ENCODE measurements at regions not wholly inside any gene's neighbourhood (a gene's known extent, or its start where the extent isn't known, plus 50 kb on each side); places are given as distances from the start of the nearest gene placed in this dataset.

DNA sequence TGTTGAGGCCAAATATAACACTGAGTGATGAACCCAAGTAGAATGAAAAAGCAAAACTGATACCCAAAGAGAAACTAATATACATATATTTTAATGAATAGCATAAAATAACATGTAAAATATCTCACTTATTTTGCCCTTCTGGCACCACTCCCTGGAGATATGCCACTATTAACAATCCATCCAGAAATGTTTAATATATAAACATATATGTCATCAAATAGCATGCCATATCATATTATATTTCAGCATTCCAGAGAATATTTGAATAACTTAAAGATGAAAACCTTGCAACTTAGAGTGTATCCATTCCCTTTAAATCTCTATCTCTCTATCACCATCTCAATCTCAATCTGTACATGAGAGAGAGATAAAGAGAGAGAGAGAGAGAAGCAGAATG, 1073.3 kb upstream of the RAG2 start:
- Histone ChIP-seq H3K27ac (no peak overlapping the region), H3K27me3 (replicated peaks) (no peaks in the 10 kb centered on the region), H3K9me3 (replicated peaks) (no peaks in the 10 kb centered on the region), H3K4me1 (replicated peaks) (no peaks in the 10 kb centered on the region), H3K36me3 (no peaks in the 10 kb centered on the region), H3K4me3 (no peak overlapping the region)
- DNase-seq (ENCODE audit: low read depth in 1 of 2, low spot score in 2 of 2), result no peak

- Histone ChIP-seq H3K9me3 (replicated peaks) (no peaks in the 10 kb centered on the region), H3K27ac (no peak overlapping the region), H3K4me3 (no peak overlapping the region), H3K27me3 (replicated peaks) (no peaks in the 10 kb centered on the region), H3K4me1 (replicated peaks) (no peaks in the 10 kb centered on the region), H3K36me3 (no peaks in the 10 kb centered on the region)
- DNase-seq (ENCODE audit: low read depth in 1 of 2, low spot score in 2 of 2), result no peak
These were observed 1068.9 kb upstream of the RAG2 start for GRCh38 chr11:37666960-37667359.

GRCh38 chr11:37657645-37658044, 1059.6 kb upstream of the RAG2 start:
- DNase-seq (ENCODE audit: low read depth in 1 of 2, low spot score in 2 of 2), result no peak
- no peaks in the 10 kb centered on the region for H3K4me1 ChIP-seq (replicated peaks)
- no peaks in the 10 kb centered on the region for H3K27me3 ChIP-seq (replicated peaks)
- no peak overlapping the region for H3K4me3 ChIP-seq
- H3K27ac ChIP-seq, result no peak overlapping the region
- no peaks in the 10 kb centered on the region for H3K9me3 ChIP-seq (replicated peaks)
- H3K36me3 ChIP-seq, result no peaks in the 10 kb centered on the region

DNA sequence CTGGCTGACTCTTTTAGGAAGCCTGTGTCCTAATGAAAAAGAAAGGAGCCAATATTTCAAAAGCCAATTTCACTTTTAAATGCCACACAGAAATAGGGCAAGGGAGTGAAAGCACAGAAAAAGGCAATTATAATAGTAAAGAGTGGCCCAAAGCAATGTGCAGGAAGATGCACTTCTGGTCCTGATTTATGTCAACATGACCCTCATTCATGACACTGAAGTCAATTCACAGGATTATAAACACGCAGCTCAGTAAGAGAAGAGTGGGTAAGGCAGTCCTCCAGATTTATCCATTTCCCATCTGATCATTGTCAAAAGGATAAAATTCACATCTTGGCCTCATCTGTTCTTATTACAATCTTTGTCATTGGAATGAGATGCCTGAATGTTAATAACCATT, 1049.7 kb upstream of the RAG2 start:
- Histone ChIP-seq H3K36me3 (no peaks in the 10 kb centered on the region), H3K27me3 (replicated peaks) (no peaks in the 10 kb centered on the region), H3K9me3 (replicated peaks) (no peaks in the 10 kb centered on the region; the same call in none of the 2 replicates), H3K27ac (no peak overlapping the region), H3K4me3 (no peak overlapping the region), H3K4me1 (replicated peaks) (no peaks in the 10 kb centered on the region)
- DNase-seq (ENCODE audit: low read depth in 1 of 2, low spot score in 2 of 2), result no peak

DNA sequence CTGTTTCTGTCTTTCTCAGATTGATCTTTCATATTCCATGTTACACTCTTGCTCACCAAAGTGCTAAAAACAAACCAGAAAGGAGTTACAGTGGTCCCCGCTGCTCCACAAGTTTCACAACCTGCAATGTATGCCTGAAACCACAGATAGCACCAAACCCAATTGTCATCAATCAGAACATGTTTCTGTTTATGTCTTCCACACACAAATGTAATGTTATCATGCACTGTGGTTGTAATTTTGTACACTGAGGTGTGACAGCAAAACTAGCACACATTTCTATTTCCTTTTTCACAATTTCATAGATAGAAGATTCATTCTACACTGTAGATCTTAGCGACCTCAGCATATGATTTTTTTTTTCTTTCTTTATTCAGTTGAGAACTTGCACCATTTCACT, 1045.9 kb upstream of the RAG2 start:
- no peaks in the 10 kb centered on the region for H3K4me1 ChIP-seq (replicated peaks)
- DNase-seq (ENCODE audit: low read depth in 1 of 2, low spot score in 2 of 2), result no peak
- H3K27ac ChIP-seq, result no peak overlapping the region
- no peaks in the 10 kb centered on the region for H3K27me3 ChIP-seq (replicated peaks)
- H3K4me3 ChIP-seq, result no peak overlapping the region
- H3K36me3 ChIP-seq, result no peaks in the 10 kb centered on the region
- H3K9me3 ChIP-seq (replicated peaks), result no peaks in the 10 kb centered on the region; the same call in none of the 2 replicates

GRCh38 chr11:37642296-37642695, 1044.3 kb upstream of the RAG2 start:
- no peak for DNase-seq (ENCODE audit: low read depth in 1 of 2, low spot score in 2 of 2)
- Histone ChIP-seq H3K27me3 (replicated peaks) (no peaks in the 10 kb centered on the region), H3K9me3 (replicated peaks) (no peaks in the 10 kb centered on the region; the same call in 1 of the 2 replicates), H3K36me3 (no peaks in the 10 kb centered on the region), H3K27ac (no peak overlapping the region), H3K4me3 (no peak overlapping the region), H3K4me1 (replicated peaks) (no peaks in the 10 kb centered on the region)

DNA sequence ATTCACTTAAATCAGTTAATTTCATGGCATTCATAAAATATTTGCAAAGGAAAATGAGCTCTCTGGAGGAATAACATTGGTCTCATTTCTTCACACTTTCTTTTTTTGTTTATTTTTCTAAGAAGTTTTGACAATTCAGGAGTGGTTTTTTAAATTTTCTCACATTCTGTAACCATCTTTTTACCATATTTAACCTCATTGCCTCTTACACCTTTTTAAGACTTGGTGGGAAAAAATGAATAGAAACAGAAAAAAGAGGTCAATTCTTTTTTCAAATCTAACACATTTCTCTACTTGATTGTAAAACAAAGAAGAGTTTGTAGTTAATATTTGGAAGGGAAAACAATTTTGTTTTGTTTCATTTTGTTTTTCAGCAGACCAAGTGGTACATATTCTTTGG, 1034.7 kb upstream of the RAG2 start:
- no peaks in the 10 kb centered on the region for H3K27me3 ChIP-seq (replicated peaks)
- no peak for DNase-seq (ENCODE audit: low read depth in 1 of 2, low spot score in 2 of 2)
- H3K4me3 ChIP-seq, result no peak overlapping the region

GRCh38 chr11:37630866-37631265, 1032.8 kb upstream of the RAG2 start:
- DNase-seq (ENCODE audit: low read depth in 1 of 2, low spot score in 2 of 2), result no peak
- Histone ChIP-seq H3K9me3 (replicated peaks) (no peaks in the 10 kb centered on the region), H3K27ac (no peak overlapping the region), H3K27me3 (replicated peaks) (no peaks in the 10 kb centered on the region), H3K4me3 (no peak overlapping the region), H3K4me1 (replicated peaks) (no peaks in the 10 kb centered on the region), H3K36me3 (no peaks in the 10 kb centered on the region)

More for the DNA sequence above, 1034.7 kb upstream of the RAG2 start:
- H3K4me1 ChIP-seq (replicated peaks), result no peaks in the 10 kb centered on the region
- H3K36me3 ChIP-seq, result no peaks in the 10 kb centered on the region
- no peaks in the 10 kb centered on the region for H3K9me3 ChIP-seq (replicated peaks)
- no peak overlapping the region for H3K27ac ChIP-seq

- DNase-seq (ENCODE audit: low read depth in 1 of 2, low spot score in 2 of 2), result no peak
- Histone ChIP-seq H3K4me1 (replicated peaks) (no peaks in the 10 kb centered on the region), H3K27me3 (replicated peaks) (no peaks in the 10 kb centered on the region), H3K9me3 (replicated peaks) (no peaks in the 10 kb centered on the region; the same call in 1 of the 2 replicates), H3K4me3 (no peak overlapping the region), H3K36me3 (no peaks in the 10 kb centered on the region), H3K27ac (no peak overlapping the region)
These were observed 1025.7 kb upstream of the RAG2 start for GRCh38 chr11:37623778-37624177.

DNA sequence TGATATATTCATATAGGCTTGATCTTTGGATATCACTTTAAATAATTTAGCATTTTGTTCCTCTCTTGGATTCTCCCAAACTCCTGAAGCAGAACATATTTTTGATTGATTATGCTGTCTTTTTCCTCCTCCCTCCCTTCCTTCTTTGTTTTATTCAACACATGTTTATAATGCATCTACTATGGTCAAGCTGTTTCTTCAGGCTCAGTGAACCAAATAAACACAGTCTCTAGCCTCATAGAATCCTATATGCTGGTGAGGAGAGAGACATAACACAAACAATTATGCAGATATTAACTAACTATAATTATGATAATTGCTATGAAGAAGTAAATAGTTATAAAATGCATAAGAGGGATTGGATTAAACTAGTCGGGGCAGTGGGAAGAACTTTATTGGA, 1023.6 kb upstream of the RAG2 start:
- Histone ChIP-seq H3K4me3 (no peak overlapping the region), H3K27me3 (replicated peaks) (no peaks in the 10 kb centered on the region), H3K36me3 (no peaks in the 10 kb centered on the region), H3K9me3 (replicated peaks) (no peaks in the 10 kb centered on the region; the same call in 1 of the 2 replicates), H3K4me1 (replicated peaks) (no peaks in the 10 kb centered on the region), H3K27ac (no peak overlapping the region)
- DNase-seq (ENCODE audit: low read depth in 1 of 2, low spot score in 2 of 2), result no peak

DNA sequence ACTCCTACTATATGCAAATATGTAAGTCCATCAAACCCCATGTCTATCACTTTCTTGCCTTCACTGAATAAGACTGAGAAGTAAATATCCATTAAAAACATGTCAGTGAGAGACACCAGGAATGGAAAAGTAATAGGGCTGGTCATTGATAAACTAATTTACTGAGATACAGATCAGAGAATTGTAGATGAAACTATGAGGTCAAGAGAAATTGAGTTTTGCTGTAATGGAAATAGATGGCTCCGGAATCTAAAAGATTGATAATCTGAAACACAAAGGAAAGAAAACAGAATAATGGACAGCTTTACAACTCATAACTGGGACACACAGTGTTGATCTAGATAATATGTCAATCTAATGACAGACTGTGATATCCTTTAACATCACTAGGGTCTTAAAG, 1018.3 kb upstream of the RAG2 start:
- H3K9me3 ChIP-seq (replicated peaks), result no peaks in the 10 kb centered on the region
- H3K27ac ChIP-seq, result no peak overlapping the region
- no peaks in the 10 kb centered on the region for H3K27me3 ChIP-seq (replicated peaks)
- H3K36me3 ChIP-seq, result no peaks in the 10 kb centered on the region
- no peak for DNase-seq (ENCODE audit: low read depth in 1 of 2, low spot score in 2 of 2)
- H3K4me1 ChIP-seq (replicated peaks), result no peaks in the 10 kb centered on the region
- no peak overlapping the region for H3K4me3 ChIP-seq

DNA sequence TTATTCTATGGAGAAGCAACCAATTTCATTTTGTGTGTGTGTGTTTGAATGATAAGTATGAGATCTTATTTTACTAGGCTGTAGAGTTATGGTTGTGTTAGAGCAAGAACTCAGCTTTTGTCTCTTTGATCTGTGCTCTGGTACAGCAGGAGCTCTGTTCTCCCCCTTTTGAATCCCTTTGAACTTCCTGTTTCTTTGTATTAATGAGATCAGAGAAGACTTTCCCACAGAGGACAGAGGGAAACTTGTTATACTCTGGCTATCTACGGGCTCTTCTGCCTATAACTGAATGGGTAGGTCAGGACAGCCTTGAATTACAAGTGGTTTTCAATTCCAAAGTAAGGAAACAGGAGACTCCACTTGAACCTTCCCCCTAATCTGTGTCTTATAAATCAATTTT, 1015.0 kb upstream of the RAG2 start:
- H3K27me3 ChIP-seq (replicated peaks), result no peaks in the 10 kb centered on the region

DNA sequence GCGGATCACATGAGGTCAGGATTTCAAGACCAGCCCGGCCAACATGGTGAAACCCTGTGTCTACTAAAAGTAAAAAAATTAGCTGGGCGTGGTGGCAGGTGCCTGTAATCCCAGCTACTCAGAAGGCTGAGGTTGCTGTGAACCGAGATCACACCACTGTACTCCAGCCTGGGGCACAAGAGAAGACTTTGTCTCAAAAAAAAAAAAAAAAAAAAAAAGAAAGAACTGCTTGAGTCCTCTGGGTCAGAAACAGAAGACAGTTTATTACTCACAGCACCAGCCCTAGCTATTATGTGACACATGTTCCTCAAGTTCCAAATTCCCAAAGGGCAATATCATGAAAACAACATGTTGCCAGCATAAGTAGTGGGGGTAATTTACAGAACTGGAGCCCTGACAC, 1014.1 kb upstream of the RAG2 start:
- Histone ChIP-seq H3K27me3 (replicated peaks) (no peaks in the 10 kb centered on the region), H3K9me3 (replicated peaks) (peaks cover 4% of the 10 kb centered on the region), H3K4me1 (replicated peaks) (no peaks in the 10 kb centered on the region), H3K27ac (no peak overlapping the region), H3K4me3 (no peak overlapping the region), H3K36me3 (no peaks in the 10 kb centered on the region)
- no peak for DNase-seq (ENCODE audit: low read depth in 1 of 2, low spot score in 2 of 2)

More for the DNA sequence above, 1015.0 kb upstream of the RAG2 start:
- Histone ChIP-seq H3K4me1 (replicated peaks) (no peaks in the 10 kb centered on the region), H3K27ac (no peak overlapping the region), H3K4me3 (no peak overlapping the region), H3K36me3 (no peaks in the 10 kb centered on the region), H3K9me3 (replicated peaks) (peaks cover 4% of the 10 kb centered on the region)
- DNase-seq (ENCODE audit: low read depth in 1 of 2, low spot score in 2 of 2), result no peak

GRCh38 chr11:37605229-37605628, 1007.2 kb upstream of the RAG2 start:
- Histone ChIP-seq H3K4me1 (replicated peaks) (no peaks in the 10 kb centered on the region), H3K27me3 (replicated peaks) (no peaks in the 10 kb centered on the region), H3K4me3 (no peak overlapping the region), H3K36me3 (no peaks in the 10 kb centered on the region), H3K27ac (no peak overlapping the region), H3K9me3 (replicated peaks) (0 out of 2 replicates have a peak, but pooled peaks cover 2% of the 10 kb centered on the region)
- DNase-seq (ENCODE audit: low read depth in 1 of 2, low spot score in 2 of 2), result no peak

- no peaks in the 10 kb centered on the region for H3K27me3 ChIP-seq (replicated peaks)
- no peaks in the 10 kb centered on the region for H3K4me1 ChIP-seq (replicated peaks)
- H3K4me3 ChIP-seq, result no peak overlapping the region
- H3K9me3 ChIP-seq (replicated peaks), result no peaks in the 10 kb centered on the region
- H3K36me3 ChIP-seq, result no peaks in the 10 kb centered on the region
- no peak for DNase-seq (ENCODE audit: low read depth in 1 of 2, low spot score in 2 of 2)
- H3K27ac ChIP-seq, result no peak overlapping the region
These were observed 1000.3 kb upstream of the RAG2 start for GRCh38 chr11:37598381-37598780.

All from SJSA1 (cell line).